Nephron progenitor cell (in vitro differentiated cells): ENCODE measurements at regions not wholly inside any gene's neighbourhood (a gene's known extent, or its start where the extent isn't known, plus 50 kb on each side); places are given as distances from the start of the nearest gene placed in this dataset.

ENCODE experiments used
- DNase-seq: peaks from one replicate; pipeline ENCODE4 v3.0.0; 2021
- H3K27ac Mint-ChIP-seq: 2 replicates; pipeline ENCODE4 v1.8.0; 2021; ENCODE audit warnings: mild to moderate bottlenecking, moderate library complexity, mixed read lengths
- H3K27me3 Mint-ChIP-seq: 2 replicates; pipeline ENCODE4 v1.8.0; 2021; ENCODE audit warnings: mild to moderate bottlenecking, low read depth, mixed read lengths; ENCODE audit not compliant: poor library complexity
- H3K36me3 Mint-ChIP-seq: 2 replicates; pipeline ENCODE4 v1.8.0; 2021; ENCODE audit warnings: low read depth, mixed read lengths
- H3K4me1 Mint-ChIP-seq: 2 replicates; pipeline ENCODE4 v1.8.0; 2021; ENCODE audit warnings: mixed read lengths
- H3K4me3 Mint-ChIP-seq: 2 replicates; pipeline ENCODE4 v1.8.0; 2021; ENCODE audit warnings: mild to moderate bottlenecking, moderate library complexity, mixed read lengths
- H3K9me3 Mint-ChIP-seq: 2 replicates; pipeline ENCODE4 v1.8.0; 2021; ENCODE audit warnings: mild to moderate bottlenecking, moderate library complexity, mixed read lengths
- TF ChIP-seq, protein P1 (sequence below): fragments of 200-600 bp; sonication (generic); IDR thresholded peaks from 2 replicates; pipeline ENCODE4 v1.5.0; 2021; ENCODE audit warnings: antibody characterized with exemption

DNA sequence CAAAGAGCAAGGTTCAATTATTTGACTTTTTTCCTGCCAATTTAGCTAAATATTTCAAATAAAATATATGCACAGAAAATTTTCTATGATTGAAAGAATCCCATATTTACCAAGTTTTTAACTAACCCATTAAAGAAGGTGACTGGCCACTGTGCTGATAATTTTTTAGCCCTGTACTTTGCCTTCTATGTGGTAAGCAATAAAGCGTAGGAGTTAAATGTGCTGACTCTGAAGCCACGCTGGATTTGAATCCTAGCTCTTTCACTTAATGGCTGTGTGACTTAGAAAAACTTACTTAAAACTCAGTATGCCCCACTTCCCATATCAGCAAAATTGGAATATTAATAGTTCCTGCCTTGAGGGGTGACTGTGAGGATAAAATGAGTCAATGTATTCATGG lies 82.1 kb downstream of the NEUROD6 start:
- DNase-seq: no peak
- no peak overlapping the region for H3K27ac Mint-ChIP-seq
- H3K27me3 Mint-ChIP-seq: no peaks in the 10 kb centered on the region
- H3K9me3 Mint-ChIP-seq: no peaks in the 10 kb centered on the region
- no peaks in the 10 kb centered on the region for H3K36me3 Mint-ChIP-seq
- H3K4me1 Mint-ChIP-seq: no peaks in the 10 kb centered on the region
- TF ChIP-seq, protein P1, sequence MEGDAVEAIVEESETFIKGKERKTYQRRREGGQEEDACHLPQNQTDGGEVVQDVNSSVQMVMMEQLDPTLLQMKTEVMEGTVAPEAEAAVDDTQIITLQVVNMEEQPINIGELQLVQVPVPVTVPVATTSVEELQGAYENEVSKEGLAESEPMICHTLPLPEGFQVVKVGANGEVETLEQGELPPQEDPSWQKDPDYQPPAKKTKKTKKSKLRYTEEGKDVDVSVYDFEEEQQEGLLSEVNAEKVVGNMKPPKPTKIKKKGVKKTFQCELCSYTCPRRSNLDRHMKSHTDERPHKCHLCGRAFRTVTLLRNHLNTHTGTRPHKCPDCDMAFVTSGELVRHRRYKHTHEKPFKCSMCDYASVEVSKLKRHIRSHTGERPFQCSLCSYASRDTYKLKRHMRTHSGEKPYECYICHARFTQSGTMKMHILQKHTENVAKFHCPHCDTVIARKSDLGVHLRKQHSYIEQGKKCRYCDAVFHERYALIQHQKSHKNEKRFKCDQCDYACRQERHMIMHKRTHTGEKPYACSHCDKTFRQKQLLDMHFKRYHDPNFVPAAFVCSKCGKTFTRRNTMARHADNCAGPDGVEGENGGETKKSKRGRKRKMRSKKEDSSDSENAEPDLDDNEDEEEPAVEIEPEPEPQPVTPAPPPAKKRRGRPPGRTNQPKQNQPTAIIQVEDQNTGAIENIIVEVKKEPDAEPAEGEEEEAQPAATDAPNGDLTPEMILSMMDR: no peak
- no peak overlapping the region for H3K4me3 Mint-ChIP-seq

DNA sequence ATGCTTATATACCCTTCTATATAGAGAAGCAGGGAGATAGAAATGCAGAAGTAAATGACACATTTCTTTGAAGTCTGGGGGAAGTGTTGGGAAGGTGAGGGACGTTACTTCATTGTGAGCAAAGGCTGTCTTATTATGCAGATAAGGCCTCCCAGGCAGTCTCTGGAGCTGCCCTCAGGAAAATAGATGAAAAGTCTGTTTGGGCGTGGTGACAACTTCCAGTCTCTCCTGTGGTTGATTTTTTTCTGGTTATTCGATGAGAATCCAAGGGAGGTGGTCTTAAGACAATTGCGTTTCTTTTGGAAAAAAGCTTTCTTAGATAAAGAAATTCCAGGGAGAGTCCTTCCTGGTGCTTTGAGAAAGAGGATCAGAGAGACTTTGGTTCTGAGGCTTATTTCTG lies 84.0 kb downstream of the NEUROD6 start:
- Mint-ChIP-seq H3K27ac (no peak overlapping the region), H3K4me1 (no peaks in the 10 kb centered on the region), H3K27me3 (no peaks in the 10 kb centered on the region), H3K36me3 (no peaks in the 10 kb centered on the region), H3K9me3 (no peaks in the 10 kb centered on the region), H3K4me3 (no peak overlapping the region)
- TF ChIP-seq, protein P1: no peak
- DNase-seq: no peak

DNA sequence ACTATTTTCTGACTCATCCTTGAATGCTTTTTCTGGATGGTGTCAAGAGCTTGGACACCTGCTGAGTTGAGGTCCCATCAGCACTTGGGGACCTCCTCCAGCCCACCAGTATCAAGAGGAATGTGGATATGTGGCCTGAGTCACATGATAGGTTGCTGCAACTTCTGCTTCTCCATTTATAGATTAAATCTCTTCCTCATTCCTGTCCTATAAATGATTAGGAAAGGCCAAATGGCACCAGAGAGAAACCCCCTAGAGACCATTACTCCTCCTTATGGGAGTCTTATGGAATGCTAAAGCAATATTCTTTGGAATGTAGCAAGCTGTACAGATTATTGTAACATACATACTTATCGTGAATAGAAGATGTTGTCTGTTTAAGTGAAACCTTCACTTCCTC lies 85.6 kb downstream of the NEUROD6 start:
- TF ChIP-seq, protein P1: no peak
- no peaks in the 10 kb centered on the region for H3K36me3 Mint-ChIP-seq
- no peak for DNase-seq
- no peaks in the 10 kb centered on the region for H3K4me1 Mint-ChIP-seq
- H3K9me3 Mint-ChIP-seq: no peaks in the 10 kb centered on the region
- H3K4me3 Mint-ChIP-seq: no peak overlapping the region
- peaks cover 1% of the 10 kb centered on the region for H3K27me3 Mint-ChIP-seq
- H3K27ac Mint-ChIP-seq: no peak overlapping the region

DNA sequence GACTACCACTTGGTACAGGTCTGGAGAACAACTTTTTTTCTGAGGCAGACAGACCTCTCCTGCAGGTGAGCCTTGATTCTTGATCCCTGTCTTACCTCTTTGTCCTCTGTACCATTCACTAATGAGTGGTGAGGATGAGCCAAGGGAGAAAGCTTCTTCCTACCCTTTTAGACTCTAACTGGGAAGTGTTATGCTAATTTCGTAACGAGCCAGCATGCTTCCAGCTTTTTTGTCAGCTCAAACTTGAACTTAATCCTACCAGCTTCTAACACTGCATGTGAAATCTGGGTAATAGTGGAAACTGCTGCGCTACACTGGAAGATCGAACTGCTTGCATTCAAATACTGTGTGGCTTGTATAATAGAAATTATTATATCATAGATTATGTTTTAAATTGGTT lies 87.0 kb downstream of the NEUROD6 start:
- Mint-ChIP-seq H3K9me3 (no peaks in the 10 kb centered on the region), H3K27me3 (peaks cover 14% of the 10 kb centered on the region), H3K27ac (no peak overlapping the region), H3K4me3 (no peak overlapping the region), H3K4me1 (no peaks in the 10 kb centered on the region), H3K36me3 (no peaks in the 10 kb centered on the region)
- TF ChIP-seq, protein P1: no peak
- DNase-seq: no peak

DNA sequence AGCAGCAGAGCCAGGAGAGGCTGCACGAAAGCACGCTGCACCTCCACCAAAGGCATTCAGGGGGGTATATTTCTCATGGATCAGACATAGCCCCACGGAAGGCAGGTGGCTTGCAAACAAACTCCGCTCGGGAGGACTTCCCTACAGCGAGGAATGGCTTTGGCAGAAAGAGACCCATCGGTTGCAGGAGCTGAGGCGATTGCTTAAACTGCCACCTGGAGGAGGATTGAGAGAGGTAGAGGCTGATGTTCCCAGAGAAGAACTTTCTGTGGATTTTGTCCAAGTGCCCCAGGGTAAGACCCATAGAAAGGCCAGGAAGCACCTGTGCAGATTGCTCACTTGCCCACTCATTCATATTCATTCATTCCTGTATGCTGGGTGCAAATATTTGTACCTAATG lies 89.1 kb downstream of the NEUROD6 start:
- H3K4me3 Mint-ChIP-seq: no peak overlapping the region
- no peaks in the 10 kb centered on the region for H3K4me1 Mint-ChIP-seq
- no peak overlapping the region for H3K27ac Mint-ChIP-seq
- no peaks in the 10 kb centered on the region for H3K9me3 Mint-ChIP-seq
- H3K27me3 Mint-ChIP-seq: peaks cover 14% of the 10 kb centered on the region
- TF ChIP-seq, protein P1: no peak
- no peaks in the 10 kb centered on the region for H3K36me3 Mint-ChIP-seq
- no peak for DNase-seq

DNA sequence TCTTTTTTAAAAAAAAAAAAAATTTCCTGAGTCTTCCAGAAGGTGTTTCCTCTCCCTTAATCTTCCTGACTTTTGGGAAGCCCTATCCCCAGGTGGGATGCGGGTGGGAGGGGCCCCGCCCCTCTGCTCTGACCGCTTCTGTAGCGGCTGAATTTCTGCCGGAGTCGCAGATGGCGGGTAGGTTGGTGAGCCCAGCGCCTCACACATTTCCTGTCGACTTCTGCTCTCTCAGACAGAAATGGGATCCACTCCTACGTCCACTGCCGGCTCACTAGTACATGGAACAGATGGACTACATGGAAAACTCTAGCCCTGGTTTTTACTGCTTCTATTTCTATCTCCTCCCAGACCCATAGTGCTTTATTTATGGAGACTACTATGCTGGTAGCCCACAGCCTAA lies 90.9 kb downstream of the NEUROD6 start:
- Mint-ChIP-seq H3K27me3 (peaks cover 17% of the 10 kb centered on the region), H3K27ac (no peak overlapping the region), H3K9me3 (no peaks in the 10 kb centered on the region), H3K4me1 (no peaks in the 10 kb centered on the region), H3K36me3 (no peaks in the 10 kb centered on the region), H3K4me3 (no peak overlapping the region)
- TF ChIP-seq, protein P1: no peak
- no peak for DNase-seq
